GM04503 (cell line): ENCODE measurements at regions not wholly inside any gene's neighbourhood (a gene's known extent, or its start where the extent isn't known, plus 50 kb on each side); places are given as distances from the start of the nearest gene placed in this dataset.

ENCODE experiments used
- DNase-seq: peaks from one replicate; pipeline ENCODE4 v3.0.0-alpha.2; 2012; ENCODE audit warnings: low read depth

DNA sequence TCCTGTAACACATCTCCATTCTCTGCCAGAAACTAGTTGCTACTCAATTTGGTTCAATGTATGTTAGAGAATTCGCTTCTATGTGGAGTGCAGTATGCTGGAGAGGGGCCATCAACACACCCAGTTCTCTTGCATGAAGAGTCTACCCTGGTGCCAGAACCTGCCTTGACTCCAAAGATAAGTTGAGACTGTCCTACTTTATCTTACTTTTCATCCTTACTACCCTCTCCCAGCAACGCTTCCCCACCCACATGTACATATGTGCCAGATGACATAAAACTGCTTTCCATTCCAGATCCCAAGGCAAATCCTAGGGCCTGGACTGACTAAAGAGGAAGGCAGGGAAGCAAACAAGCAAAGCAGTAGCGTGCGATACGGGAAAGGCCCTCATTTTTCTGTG, 442.6 kb upstream of the THRB start:
- no peak for DNase-seq

DNA sequence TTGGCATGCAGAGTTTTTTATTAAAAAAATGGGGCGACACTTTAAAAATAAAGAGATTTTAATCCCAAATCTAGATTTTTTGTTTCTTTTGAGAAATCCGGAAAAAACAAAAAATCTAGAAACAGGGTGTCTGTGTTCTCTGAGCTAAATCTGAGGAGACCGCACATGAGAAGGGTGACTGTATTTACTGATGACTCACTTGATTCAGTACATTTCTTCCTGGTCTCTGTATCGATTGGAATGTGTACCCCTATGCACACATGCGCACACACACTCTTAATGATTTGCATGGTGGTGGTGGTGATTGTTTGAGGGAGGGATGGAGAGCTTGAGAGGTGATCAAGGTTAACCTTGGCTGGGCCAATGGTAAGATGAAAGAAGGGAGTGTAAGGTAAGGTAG, 443.1 kb upstream of the THRB start:
- no peak for DNase-seq

GRCh38 chr3:24943961-24944360, 449.3 kb upstream of the THRB start:
- no peak for DNase-seq

DNA sequence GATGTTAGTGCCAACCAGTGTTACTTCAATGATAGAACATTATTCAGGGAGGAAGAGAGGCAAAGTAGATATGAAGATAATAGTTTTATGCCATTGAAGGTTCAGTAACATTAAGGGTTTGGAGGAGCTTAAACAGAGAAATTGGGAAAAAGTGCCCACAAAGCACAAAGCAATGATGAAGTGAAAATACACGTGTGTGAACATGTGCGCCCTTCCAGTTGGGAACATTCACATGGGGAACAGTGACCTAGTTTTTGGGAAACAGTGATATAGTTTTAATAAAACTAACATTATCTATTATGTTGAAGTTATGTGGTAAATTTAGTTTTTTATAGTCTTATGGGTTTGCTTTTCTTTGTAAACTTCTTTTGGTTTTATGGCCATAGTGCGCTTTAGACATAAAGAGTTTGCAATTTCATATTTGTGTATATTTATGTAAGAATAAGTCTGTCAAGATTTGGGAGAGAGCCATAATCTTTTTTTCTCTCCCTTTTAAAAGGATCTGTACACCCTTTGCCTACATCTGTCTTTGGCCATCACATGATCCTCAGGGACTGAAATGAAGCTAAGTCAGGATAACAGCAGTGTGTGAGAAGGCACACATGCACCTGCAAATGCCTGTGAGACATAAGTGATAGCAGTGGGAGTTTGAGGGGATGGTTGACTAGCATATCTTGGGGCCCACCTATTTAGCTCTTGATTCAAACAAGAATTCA, 450.3 kb upstream of the THRB start:
- DNase-seq, result no peak

GRCh38 chr3:24945563-24945962, 450.9 kb upstream of the THRB start:
- DNase-seq, result no peak

DNA sequence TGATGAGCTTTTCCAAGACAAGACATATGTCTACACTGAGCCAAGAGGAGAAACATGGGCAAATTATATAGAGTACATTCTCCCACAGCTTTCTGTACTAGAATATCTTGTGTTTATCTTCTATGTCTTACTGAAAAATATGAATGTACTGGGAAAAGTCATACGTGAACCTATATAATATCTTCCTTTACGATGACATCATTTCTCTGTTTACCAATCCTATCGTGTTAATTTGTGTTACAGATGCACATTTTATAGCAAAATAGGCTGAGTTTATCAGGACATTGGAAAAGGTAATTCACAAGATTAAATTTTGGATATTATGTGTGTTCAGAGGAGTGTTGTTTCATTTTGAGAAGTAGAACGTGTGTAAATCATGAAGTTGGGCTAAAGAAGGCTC, 452.5 kb upstream of the THRB start:
- DNase-seq, result no peak

DNA sequence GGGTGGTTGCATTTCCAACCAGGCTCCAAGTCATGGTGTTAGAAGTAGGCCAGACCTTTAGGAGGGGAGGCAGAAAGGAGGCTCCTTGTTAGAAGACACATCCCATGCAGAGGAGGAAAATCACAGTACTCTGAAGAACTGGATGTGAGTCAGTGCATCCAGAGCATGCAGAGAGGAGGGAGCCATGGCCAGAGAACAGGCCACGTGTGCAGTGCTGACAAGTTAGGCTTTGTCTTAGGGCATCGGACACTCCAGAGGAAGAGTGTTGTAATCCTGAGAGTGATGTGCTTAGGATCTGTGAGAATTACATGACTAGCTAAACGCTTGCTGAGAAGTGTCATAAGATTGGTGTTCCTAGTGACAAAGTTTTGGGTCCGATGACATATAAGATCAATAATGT, 456.5 kb upstream of the THRB start:
- no peak for DNase-seq

DNA sequence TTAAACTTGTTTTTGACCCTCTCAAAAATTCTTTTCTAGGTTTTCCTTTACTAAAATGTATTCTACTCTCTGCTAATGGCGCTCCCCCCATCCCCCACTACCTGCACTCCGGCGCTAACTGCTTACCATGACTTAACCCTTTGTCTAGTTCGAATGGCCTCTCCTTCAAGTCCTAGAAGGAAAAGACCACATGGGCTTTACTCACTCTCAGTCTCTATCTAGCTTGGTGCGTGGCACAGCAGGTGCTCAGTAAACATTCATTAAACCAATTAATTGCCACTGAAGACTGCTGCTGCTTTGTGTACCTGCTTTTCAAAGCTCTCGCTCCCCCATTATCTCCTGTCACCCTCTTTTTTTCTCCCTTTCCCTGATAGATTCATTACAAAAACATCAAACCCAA, 457.7 kb upstream of the THRB start:
- no peak for DNase-seq

DNA sequence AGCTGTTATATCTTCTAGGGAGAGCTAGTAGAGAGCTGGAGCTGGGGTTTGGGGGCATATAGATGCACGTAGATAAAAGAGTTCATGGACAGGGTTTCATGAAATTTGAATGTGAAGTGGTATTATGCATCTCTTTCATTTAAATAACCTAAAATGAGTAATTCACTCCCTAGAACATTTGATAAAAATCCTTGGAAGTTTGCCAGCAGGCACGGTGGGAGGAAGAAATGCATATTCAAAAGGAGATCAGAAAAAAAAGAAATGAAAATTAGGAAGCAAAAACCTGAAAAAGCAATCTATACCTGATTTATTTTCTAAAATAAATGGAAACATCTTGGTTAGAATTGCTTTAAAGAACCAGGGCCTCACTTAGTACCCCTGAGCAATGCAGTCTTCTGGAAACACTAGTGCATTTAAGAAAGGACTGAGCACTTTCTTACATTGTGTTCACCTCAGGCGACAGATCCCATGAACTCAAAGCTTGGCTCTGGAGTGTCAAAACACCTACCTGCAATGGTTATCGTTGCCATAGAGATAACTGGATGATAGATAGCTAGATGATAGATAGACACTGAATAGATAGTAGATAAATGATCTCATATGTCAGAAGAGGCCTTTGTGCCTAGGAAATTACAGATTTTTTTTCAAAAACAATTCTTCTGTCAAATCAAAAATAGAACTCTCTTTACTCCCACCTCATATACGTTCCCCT, 458.6 kb upstream of the THRB start:
- no peak for DNase-seq

GRCh38 chr3:24956613-24957012, 462.0 kb upstream of the THRB start:
- DNase-seq, result no peak

DNA sequence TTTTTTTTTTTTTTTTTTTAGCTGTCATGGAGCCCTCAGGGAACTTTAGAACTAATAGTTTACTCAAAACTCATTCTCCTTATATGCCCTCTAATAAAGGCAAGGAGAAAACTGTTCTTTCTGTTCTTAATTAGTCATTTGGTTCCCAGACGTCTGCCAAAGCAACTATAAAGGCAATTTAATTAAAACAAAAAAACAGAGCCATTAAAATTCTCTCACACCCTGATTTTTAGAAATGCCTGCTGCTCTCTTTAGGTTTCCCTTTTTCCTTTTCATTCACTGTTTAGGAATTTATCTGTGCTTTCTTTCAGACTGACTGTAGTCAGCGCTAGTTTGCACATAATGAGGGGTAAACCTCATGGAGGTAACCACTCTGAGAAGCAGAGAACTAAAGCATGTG, 463.6 kb upstream of the THRB start:
- no peak for DNase-seq

- no peak for DNase-seq
These were observed 464.3 kb upstream of the THRB start for GRCh38 chr3:24958910-24959447.

- DNase-seq, result peak; percentile 3
These were observed 464.1 kb upstream of the RARB start for GRCh38 chr3:24963762-24964625.

DNA sequence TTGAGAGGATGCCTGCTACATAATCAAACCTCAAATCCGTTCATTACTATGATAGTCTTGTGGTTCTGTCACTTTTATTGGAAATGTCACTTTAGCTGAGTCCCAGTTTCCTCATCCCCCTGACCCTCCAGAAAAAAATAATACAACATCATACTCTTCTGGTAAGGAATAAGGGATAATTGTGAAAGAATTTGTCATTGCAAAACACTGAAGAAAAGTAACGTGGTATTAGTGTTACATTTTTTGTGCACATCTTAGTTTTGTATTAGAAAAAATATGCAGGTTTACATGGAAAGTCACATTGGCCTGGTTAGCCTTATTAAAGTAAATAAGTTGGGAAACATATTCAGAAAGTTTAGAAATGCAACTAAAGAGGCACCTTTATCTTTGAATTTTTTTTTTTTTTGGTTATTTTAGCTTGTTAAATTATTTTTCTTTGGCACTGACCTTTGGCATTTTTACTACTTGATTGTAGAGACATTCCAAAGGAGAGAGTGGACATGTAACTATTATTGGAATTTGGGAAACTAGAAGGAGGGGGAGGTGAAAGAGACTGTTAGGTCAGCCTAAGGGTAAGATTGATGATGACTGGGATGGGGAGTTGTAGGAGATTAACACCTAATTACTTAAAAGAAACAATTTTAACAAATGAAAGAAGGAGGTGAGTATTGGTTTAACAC, 462.2 kb upstream of the RARB start:
- DNase-seq, result no peak

- DNase-seq, result no peak
These were observed 460.0 kb upstream of the RARB start for GRCh38 chr3:24968036-24968435.

- DNase-seq, result no peak
These were observed 455.6 kb upstream of the RARB start for GRCh38 chr3:24972491-24972890.

- no peak for DNase-seq
These were observed 446.8 kb upstream of the RARB start for GRCh38 chr3:24981309-24981708.

- no peak for DNase-seq
These were observed 446.1 kb upstream of the RARB start for GRCh38 chr3:24981924-24982323.

GRCh38 chr3:24985668-24986067, 442.4 kb upstream of the RARB start:
- DNase-seq, result no peak

- DNase-seq, result no peak
These were observed 441.5 kb upstream of the RARB start for GRCh38 chr3:24986612-24987011.

DNA sequence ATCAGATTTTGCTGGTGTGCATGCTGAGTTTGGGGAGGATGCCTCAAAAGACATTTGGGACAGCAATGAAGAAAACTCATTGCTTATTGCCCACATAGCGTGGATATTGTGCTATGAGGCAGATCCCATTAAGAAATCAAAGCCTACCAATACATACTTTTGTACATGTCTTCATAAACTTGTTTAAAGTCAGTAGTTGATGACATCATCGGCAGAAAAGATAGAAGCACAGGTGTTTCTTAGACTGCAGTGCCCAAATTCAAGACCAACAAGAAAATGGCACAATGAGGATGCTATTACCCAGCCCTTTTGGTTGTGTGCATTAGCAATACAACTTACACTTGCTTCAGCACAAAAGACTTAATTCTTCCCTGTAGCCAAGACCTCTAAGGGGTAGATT, 428.7 kb upstream of the RARB start:
- DNase-seq, result no peak

DNA sequence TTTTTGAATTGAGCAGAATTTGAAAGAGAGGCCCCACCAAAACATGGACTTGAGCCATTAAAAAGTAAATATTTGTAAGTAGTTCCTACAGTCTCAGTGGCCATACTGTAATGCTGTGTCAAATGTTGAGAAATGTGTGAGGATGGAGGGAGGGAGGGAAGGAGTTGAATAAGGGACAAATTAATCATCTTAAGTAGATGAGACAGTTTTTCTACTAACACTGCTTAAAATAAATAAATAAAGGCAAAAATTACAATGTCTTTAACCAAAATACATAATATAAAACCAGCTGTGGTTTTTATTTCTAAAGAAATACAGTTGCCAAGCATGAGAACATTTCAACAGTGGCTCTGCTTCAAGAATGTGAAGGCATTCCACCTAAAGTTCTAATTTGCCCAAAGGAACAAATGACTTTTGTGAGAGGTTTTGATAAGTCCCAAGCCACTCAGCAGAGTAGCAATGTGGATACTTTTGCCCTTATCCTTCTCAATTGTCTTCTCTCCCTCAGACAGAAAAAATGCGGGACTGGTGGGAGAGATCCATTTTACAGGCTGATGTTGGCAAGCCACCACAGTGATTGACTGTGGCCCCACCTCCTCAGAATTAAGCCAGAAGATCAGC, 427.0 kb upstream of the RARB start:
- no peak for DNase-seq
